T-cell (primary cell): ENCODE measurements at regions not wholly inside any gene's neighbourhood (a gene's known extent, or its start where the extent isn't known, plus 50 kb on each side); places are given as distances from the start of the nearest gene placed in this dataset.

ENCODE experiments used
- ATAC-seq, 4 experiments: fragments of 200-7000 bp in 3 of 4; fragments of 150-1000 bp in 1 of 4; cut with Tn5 transposase; replicated peaks in 1 of 4; 1 replicate in 3 of 4; 2 replicates in 1 of 4; pipeline ENCODE4 v1.10.0; 2021; ENCODE audit warnings: moderate library complexity in 3 of 4, mild to moderate bottlenecking in 2 of 4, moderate number of reproducible peaks in 1 of 4
- CTCF ChIA-PET, 2 donors: fragments of 300-600 bp; sonication (Branson Sonifier 250); formaldehyde crosslinking; loops; one replicate each; lab custom pipeline; 2022; ENCODE audit warnings: antibody characterized with exemption in 2 of 2; lab: Charles Lee
- POLR2A ChIA-PET, 2 donors: fragments of 300-600 bp; sonication (Branson Sonifier 250); formaldehyde crosslinking; loops; one replicate each; lab custom pipeline; 2022; ENCODE audit warnings: antibody characterized with exemption in 2 of 2; lab: Charles Lee
- DNase-seq, 35 experiments: peaks; one replicate each; pipeline versions ENCODE4 v3.0.0 to v3.0.0-alpha.2; 2013 to 2023
- H3K27ac ChIP-seq: one replicate; pipeline ENCODE4 v1.5.1; 2013; ENCODE audit warnings: low read length
- H3K27me3 ChIP-seq, 2 experiments: replicated peaks in 1 of 2; 1 replicate in 1 of 2; 2 replicates in 1 of 2; pipeline versions ENCODE4 v1.6.1 to v1.7.0; 2013; ENCODE audit warnings: low read length in 1 of 2, mixed read lengths in 1 of 2; ENCODE audit not compliant: control insufficient read depth in 2 of 2, insufficient read depth in 2 of 2; ENCODE audit errors: extremely low read depth in 1 of 2
- H3K36me3 ChIP-seq, 2 donors: 1 replicate in 1 of 2; 2 replicates in 1 of 2; pipeline versions ENCODE4 v1.6.1 to v1.7.0; 2013; ENCODE audit warnings: low read length in 1 of 2; ENCODE audit not compliant: control insufficient read depth in 2 of 2, insufficient read depth in 1 of 2; ENCODE audit errors: extremely low read depth in 1 of 2
- H3K4me1 ChIP-seq, 2 experiments: 1 replicate in 1 of 2; 2 replicates in 1 of 2; pipeline versions ENCODE4 v1.6.1 to v1.7.0; 2013; ENCODE audit warnings: low read length in 2 of 2, mixed read lengths in 1 of 2; ENCODE audit not compliant: insufficient read depth in 2 of 2, control insufficient read depth in 1 of 2; ENCODE audit errors: extremely low read depth in 1 of 2
- H3K4me3 ChIP-seq, 2 donors: 1 replicate in 1 of 2; 2 replicates in 1 of 2; pipeline versions ENCODE4 v1.5.1 to v1.7.0; 2013; ENCODE audit warnings: mild to moderate bottlenecking in 2 of 2, low read length in 1 of 2, moderate library complexity in 1 of 2; ENCODE audit not compliant: control insufficient read depth in 1 of 2; ENCODE audit errors: extremely low read depth in 1 of 2
- H3K9me3 ChIP-seq: 2 replicates; pipeline ENCODE4 v1.7.0; 2013
- H3K27ac Mint-ChIP-seq, 2 donors: one replicate each; pipeline ENCODE4 v1.8.0; 2020 to 2021; ENCODE audit warnings: mild to moderate bottlenecking in 2 of 2, mixed read lengths in 2 of 2
- H3K27me3 Mint-ChIP-seq, 2 donors: one replicate each; pipeline ENCODE4 v1.8.0; 2021 to 2022; ENCODE audit warnings: mixed read lengths in 2 of 2
- H3K36me3 Mint-ChIP-seq: one replicate; pipeline ENCODE4 v1.8.0; 2021; ENCODE audit warnings: mixed read lengths
- H3K4me1 Mint-ChIP-seq, 3 donors: one replicate each; pipeline ENCODE4 v1.8.0; 2020 to 2022; ENCODE audit warnings: mixed read lengths in 3 of 3, mild to moderate bottlenecking in 1 of 3
- H3K4me3 Mint-ChIP-seq, 3 donors: one replicate each; pipeline ENCODE4 v1.8.0; 2020 to 2022; ENCODE audit warnings: mild to moderate bottlenecking in 3 of 3, mixed read lengths in 3 of 3, moderate library complexity in 3 of 3
- H3K9me3 Mint-ChIP-seq, 3 donors: one replicate each; pipeline ENCODE4 v1.8.0; 2020 to 2022; ENCODE audit warnings: mixed read lengths in 3 of 3
- WGBS: methylation state at CpG from one replicate; pipeline ENCODE4 v1.1.5; 2013; ENCODE audit warnings: missing lambda C conversion rate; ENCODE audit not compliant: insufficient coverage; 5-methylcytosine and 5-hydroxymethylcytosine counted together

GRCh38 chr2:145136702-145137101 is 616.8 kb upstream of the ZEB2 start:
- ATAC-seq (no peak), DNase-seq (no peak)
- Mint-ChIP-seq H3K4me1 (no peaks in the 10 kb centered on the region), H3K36me3 (no peaks in the 10 kb centered on the region), H3K4me3 (no peak overlapping the region), H3K9me3 (peaks cover 0 to 2% (median 0%) of the 10 kb centered on the region in 3 donors), H3K27me3 (no peaks in the 10 kb centered on the region), H3K27ac (no peak overlapping the region)
- ChIA-PET POLR2A (no interaction called here), CTCF (no interaction called here)
- Histone ChIP-seq H3K4me3 (no peak overlapping the region), H3K9me3 (no peaks in the 10 kb centered on the region), H3K36me3 (no peaks in the 10 kb centered on the region), H3K27ac (no peak overlapping the region), H3K27me3 (no peaks in the 10 kb centered on the region), H3K4me1 (no peaks in the 10 kb centered on the region)
- WGBS: no CpG with 5 or more reads among the region's 1 CpG

- Mint-ChIP-seq H3K36me3 (no peaks in the 10 kb centered on the region), H3K4me3 (no peak overlapping the region), H3K4me1 (no peaks in the 10 kb centered on the region), H3K9me3 (no peaks in the 10 kb centered on the region), H3K27ac (no peak overlapping the region), H3K27me3 (no peaks in the 10 kb centered on the region)
- H3K4me1 ChIP-seq: no peaks in the 10 kb centered on the region
- H3K36me3 ChIP-seq: no peaks in the 10 kb centered on the region
- WGBS: no CpG with 5 or more reads among the region's 2 CpGs
- CTCF ChIA-PET: no interaction called here
- POLR2A ChIA-PET: no interaction called here
- no peak overlapping the region for H3K27ac ChIP-seq
- DNase-seq (no peak), ATAC-seq (no peak)
- no peak overlapping the region for H3K4me3 ChIP-seq
- H3K27me3 ChIP-seq: no peaks in the 10 kb centered on the region
- no peaks in the 10 kb centered on the region for H3K9me3 ChIP-seq
Observed at GRCh38 chr2:145126146-145126545, 606.2 kb upstream of the ZEB2 start.

- Mint-ChIP-seq H3K4me3 (no peak overlapping the region), H3K9me3 (no peaks in the 10 kb centered on the region), H3K27me3 (no peaks in the 10 kb centered on the region), H3K27ac (no peak overlapping the region), H3K4me1 (no peaks in the 10 kb centered on the region), H3K36me3 (no peaks in the 10 kb centered on the region)
- no peak overlapping the region for H3K27ac ChIP-seq
- no peak for ATAC-seq
- no peaks in the 10 kb centered on the region for H3K36me3 ChIP-seq
- WGBS: no CpG with 5 or more reads among the region's 4 CpGs
- no peaks in the 10 kb centered on the region for H3K27me3 ChIP-seq
- ChIA-PET POLR2A (no interaction called here), CTCF (no interaction called here)
- no peaks in the 10 kb centered on the region for H3K4me1 ChIP-seq
- H3K9me3 ChIP-seq: no peaks in the 10 kb centered on the region
- H3K4me3 ChIP-seq: no peak overlapping the region
- DNase-seq: no peak
Observed at GRCh38 chr2:145124085-145124484, 604.2 kb upstream of the ZEB2 start.

- CTCF ChIA-PET: no interaction called here
- Histone ChIP-seq H3K36me3 (no peaks in the 10 kb centered on the region), H3K9me3 (no peaks in the 10 kb centered on the region), H3K27ac (no peak overlapping the region), H3K27me3 (no peaks in the 10 kb centered on the region), H3K4me3 (no peak overlapping the region), H3K4me1 (no peaks in the 10 kb centered on the region)
- Mint-ChIP-seq H3K4me1 (no peaks in the 10 kb centered on the region), H3K36me3 (no peaks in the 10 kb centered on the region), H3K27me3 (no peaks in the 10 kb centered on the region), H3K27ac (no peak overlapping the region), H3K4me3 (no peak overlapping the region), H3K9me3 (no peaks in the 10 kb centered on the region)
- WGBS: 92% methylated on average over 2 of the region's 2 CpGs
- ATAC-seq: no peak
- POLR2A ChIA-PET: no interaction called here
- no peak for DNase-seq
Observed at GRCh38 chr2:145123606-145124005, 603.7 kb upstream of the ZEB2 start.

- H3K9me3 Mint-ChIP-seq: no peaks in the 10 kb centered on the region
- CTCF ChIA-PET: interaction anchor here in 1 of 2 donors (0.7 kb wide), 1 partner anchor 478 kb away, joined by 4 read pairs; no protein-coding TSS in a partner anchor
- no peak for ATAC-seq
Observed at GRCh38 chr2:145119225-145119624, 599.3 kb upstream of the ZEB2 start.

GRCh38 chr2:145116834-145117725 is 597.2 kb upstream of the ZEB2 start:
- CTCF ChIA-PET: interaction anchor here in 1 of 2 donors (0.9 kb wide), 1 partner anchor 22 kb away, joined by 3 read pairs; no protein-coding TSS in a partner anchor
- Mint-ChIP-seq H3K27ac (no peak overlapping the region), H3K36me3 (no peaks in the 10 kb centered on the region), H3K4me3 (no peak overlapping the region), H3K4me1 (no peaks in the 10 kb centered on the region), H3K27me3 (peaks cover 0 to 4% of the 10 kb centered on the region in 2 donors), H3K9me3 (peaks cover 0 to 4% (median 0%) of the 10 kb centered on the region in 3 donors)
- Histone ChIP-seq H3K9me3 (no peaks in the 10 kb centered on the region), H3K4me1 (no peaks in the 10 kb centered on the region), H3K36me3 (no peaks in the 10 kb centered on the region), H3K4me3 (no peak overlapping the region), H3K27ac (no peak overlapping the region), H3K27me3 (no peaks in the 10 kb centered on the region)
- DNase-seq: no peak
- ATAC-seq: no peak
- POLR2A ChIA-PET: no interaction called here
- WGBS: 100% methylated on average over 1 of the region's 5 CpGs

More at GRCh38 chr2:145119225-145119624, 599.3 kb upstream of the ZEB2 start:
- Histone ChIP-seq H3K9me3 (no peaks in the 10 kb centered on the region), H3K36me3 (no peaks in the 10 kb centered on the region), H3K4me3 (no peak overlapping the region), H3K27ac (no peak overlapping the region), H3K4me1 (no peaks in the 10 kb centered on the region), H3K27me3 (no peaks in the 10 kb centered on the region)
- Mint-ChIP-seq H3K4me1 (no peaks in the 10 kb centered on the region), H3K27me3 (no peaks in the 10 kb centered on the region), H3K36me3 (no peaks in the 10 kb centered on the region), H3K27ac (no peak overlapping the region), H3K4me3 (no peak overlapping the region)
- POLR2A ChIA-PET: no interaction called here
- no CpG with 5 or more reads among the region's 1 CpG for WGBS
- no peak for DNase-seq
